Islet of Langerhans (tissue), 1 donor: ENCODE measurements at regions not wholly inside any gene's neighbourhood (a gene's known extent, or its start where the extent isn't known, plus 50 kb on each side); places are given as distances from the start of the nearest gene placed in this dataset.
"Not testable (repeated sequence)": the region's sequence is repeated elsewhere in the genome, so short reads cannot be mapped to it uniquely, and the experiment has no call there.

Experiments
- FAIRE-seq: peaks from one replicate; lab custom pipeline; 2011; peaks lifted over from hg19 to GRCh38; lab: Jason Lieb, UNC

GRCh38 chr12:84128117-84128991 lies 784.2 kb downstream of the SLC6A15 start:
- FAIRE-seq = no peak

GRCh38 chr12:84124211-84124610 lies 788.4 kb downstream of the SLC6A15 start:
- FAIRE-seq = no peak

GRCh38 chr12:84117190-84117589 lies 795.4 kb downstream of the SLC6A15 start:
- FAIRE-seq = no peak

GRCh38 chr12:84113666-84114065 lies 798.9 kb downstream of the SLC6A15 start:
- FAIRE-seq = no peak

- not testable (repeated sequence) for FAIRE-seq
Observed at GRCh38 chr12:84103886-84104285, 808.7 kb downstream of the SLC6A15 start.

GRCh38 chr12:84101963-84102362 lies 810.6 kb downstream of the SLC6A15 start:
- FAIRE-seq = not testable (repeated sequence)

GRCh38 chr12:84099591-84099990 lies 813.0 kb downstream of the SLC6A15 start:
- FAIRE-seq = not testable (repeated sequence)

GRCh38 chr12:84091651-84092050 lies 820.9 kb downstream of the SLC6A15 start:
- no peak for FAIRE-seq

GRCh38 chr12:84089356-84089755 lies 823.2 kb downstream of the SLC6A15 start:
- no peak for FAIRE-seq

GRCh38 chr12:84085046-84085445 lies 827.6 kb downstream of the SLC6A15 start:
- FAIRE-seq = no peak

- no peak for FAIRE-seq
Observed at GRCh38 chr12:84079626-84080025, 833.0 kb downstream of the SLC6A15 start.

- FAIRE-seq = no peak
Observed at GRCh38 chr12:84077679-84078078, 834.9 kb downstream of the SLC6A15 start.

GRCh38 chr12:84075991-84076390 lies 836.6 kb downstream of the SLC6A15 start:
- FAIRE-seq = no peak

GRCh38 chr12:84073401-84073800 lies 839.2 kb downstream of the SLC6A15 start:
- no peak for FAIRE-seq

GRCh38 chr12:84072961-84073360 lies 839.6 kb downstream of the SLC6A15 start:
- no peak for FAIRE-seq

- no peak for FAIRE-seq
Observed at GRCh38 chr12:84070292-84070691, 842.3 kb downstream of the SLC6A15 start.

- FAIRE-seq = no peak
Observed at GRCh38 chr12:84069699-84070098, 842.9 kb downstream of the SLC6A15 start.

GRCh38 chr12:84069198-84069597 lies 843.4 kb downstream of the SLC6A15 start:
- FAIRE-seq = no peak

GRCh38 chr12:84058136-84058535 lies 854.5 kb downstream of the SLC6A15 start:
- FAIRE-seq = no peak

- FAIRE-seq = no peak
Observed at GRCh38 chr12:84054811-84055210, 857.8 kb downstream of the SLC6A15 start.

- FAIRE-seq = no peak
Observed at GRCh38 chr12:84047881-84048280, 864.7 kb downstream of the SLC6A15 start.

- FAIRE-seq = no peak
Observed at GRCh38 chr12:84046859-84047258, 865.7 kb downstream of the SLC6A15 start.

- FAIRE-seq = no peak
Observed at GRCh38 chr12:84043355-84043754, 869.2 kb downstream of the SLC6A15 start.

- FAIRE-seq = no peak
Observed at GRCh38 chr12:84038242-84038641, 874.4 kb downstream of the SLC6A15 start.
